ENCODE measurements at regions not wholly inside any gene's neighbourhood (a gene's known extent, or its start where the extent isn't known, plus 50 kb on each side); places are given as distances from the start of the nearest gene placed in this dataset.
"Not testable (repeated sequence)": the region's sequence is repeated elsewhere in the genome, so short reads cannot be mapped to it uniquely, and the experiment has no call there.

GRCh38 chr10:84715911-84716310, 387.5 kb downstream of the CCSER2 start:
- no peaks in the 10 kb centered on the region for H3K9me3 ChIP-seq (ENCODE audit: control insufficient read depth, insufficient read depth, low read length)
- H3K27me3 ChIP-seq (ENCODE audit: control insufficient read depth, insufficient read depth, low read length), result no peaks in the 10 kb centered on the region
- no peaks in the 10 kb centered on the region for H3K4me1 ChIP-seq (ENCODE audit: control insufficient read depth, insufficient read depth, low read length)
- no peak overlapping the region for H3K9ac ChIP-seq (ENCODE audit: low read depth, low read length)
- H3K4me3 ChIP-seq (ENCODE audit: low read depth, low read length), result no peak overlapping the region
- no peaks in the 10 kb centered on the region for H3K36me3 ChIP-seq (ENCODE audit: control insufficient read depth, insufficient read depth, low read length)

GRCh38 chr10:84718877-84719616, 390.7 kb downstream of the CCSER2 start:
- H3K36me3 ChIP-seq (ENCODE audit: control insufficient read depth, insufficient read depth, low read length), result no peaks in the 10 kb centered on the region
- no peaks in the 10 kb centered on the region for H3K4me1 ChIP-seq (ENCODE audit: control insufficient read depth, insufficient read depth, low read length)
- H3K4me3 ChIP-seq (ENCODE audit: low read depth, low read length), result no peak overlapping the region
- no peaks in the 10 kb centered on the region for H3K9me3 ChIP-seq (ENCODE audit: control insufficient read depth, insufficient read depth, low read length)
- no peaks in the 10 kb centered on the region for H3K27me3 ChIP-seq (ENCODE audit: control insufficient read depth, insufficient read depth, low read length)
- H3K9ac ChIP-seq (ENCODE audit: low read depth, low read length), result no peak overlapping the region

GRCh38 chr10:84719687-84720086, 391.3 kb downstream of the CCSER2 start:
- Histone ChIP-seq H3K4me1 (ENCODE audit: control insufficient read depth, insufficient read depth, low read length) (no peaks in the 10 kb centered on the region), H3K9me3 (ENCODE audit: control insufficient read depth, insufficient read depth, low read length) (no peaks in the 10 kb centered on the region), H3K9ac (ENCODE audit: low read depth, low read length) (no peak overlapping the region), H3K27me3 (ENCODE audit: control insufficient read depth, insufficient read depth, low read length) (no peaks in the 10 kb centered on the region), H3K4me3 (ENCODE audit: low read depth, low read length) (no peak overlapping the region), H3K36me3 (ENCODE audit: control insufficient read depth, insufficient read depth, low read length) (no peaks in the 10 kb centered on the region)

- Histone ChIP-seq H3K9me3 (ENCODE audit: control insufficient read depth, insufficient read depth, low read length) (no peaks in the 10 kb centered on the region), H3K4me3 (ENCODE audit: low read depth, low read length) (no peak overlapping the region), H3K27me3 (ENCODE audit: control insufficient read depth, insufficient read depth, low read length) (no peaks in the 10 kb centered on the region), H3K9ac (ENCODE audit: low read depth, low read length) (no peak overlapping the region), H3K4me1 (ENCODE audit: control insufficient read depth, insufficient read depth, low read length) (no peaks in the 10 kb centered on the region), H3K36me3 (ENCODE audit: control insufficient read depth, insufficient read depth, low read length) (no peaks in the 10 kb centered on the region)
Observed at GRCh38 chr10:84727398-84727797, 399.0 kb downstream of the CCSER2 start.

- not testable (repeated sequence) for H3K4me1 ChIP-seq (ENCODE audit: control insufficient read depth, insufficient read depth, low read length); H3K9ac ChIP-seq (ENCODE audit: low read depth, low read length); H3K4me3 ChIP-seq (ENCODE audit: low read depth, low read length); H3K36me3 ChIP-seq (ENCODE audit: control insufficient read depth, insufficient read depth, low read length); H3K9me3 ChIP-seq (ENCODE audit: control insufficient read depth, insufficient read depth, low read length); H3K27me3 ChIP-seq (ENCODE audit: control insufficient read depth, insufficient read depth, low read length)
Observed at GRCh38 chr10:84739126-84739525, 410.7 kb downstream of the CCSER2 start.

GRCh38 chr10:84739641-84740040, 411.3 kb downstream of the CCSER2 start:
- no peak overlapping the region for H3K9ac ChIP-seq (ENCODE audit: low read depth, low read length)
- no peaks in the 10 kb centered on the region for H3K9me3 ChIP-seq (ENCODE audit: control insufficient read depth, insufficient read depth, low read length)
- H3K27me3 ChIP-seq (ENCODE audit: control insufficient read depth, insufficient read depth, low read length), result no peaks in the 10 kb centered on the region
- H3K4me3 ChIP-seq (ENCODE audit: low read depth, low read length), result no peak overlapping the region
- H3K36me3 ChIP-seq (ENCODE audit: control insufficient read depth, insufficient read depth, low read length), result no peaks in the 10 kb centered on the region
- H3K4me1 ChIP-seq (ENCODE audit: control insufficient read depth, insufficient read depth, low read length), result no peaks in the 10 kb centered on the region

GRCh38 chr10:84743483-84743882, 415.1 kb downstream of the CCSER2 start:
- no peaks in the 10 kb centered on the region for H3K9me3 ChIP-seq (ENCODE audit: control insufficient read depth, insufficient read depth, low read length)
- no peaks in the 10 kb centered on the region for H3K4me1 ChIP-seq (ENCODE audit: control insufficient read depth, insufficient read depth, low read length)
- H3K9ac ChIP-seq (ENCODE audit: low read depth, low read length), result no peak overlapping the region
- H3K4me3 ChIP-seq (ENCODE audit: low read depth, low read length), result no peak overlapping the region
- H3K27me3 ChIP-seq (ENCODE audit: control insufficient read depth, insufficient read depth, low read length), result no peaks in the 10 kb centered on the region
- H3K36me3 ChIP-seq (ENCODE audit: control insufficient read depth, insufficient read depth, low read length), result no peaks in the 10 kb centered on the region

GRCh38 chr10:84755311-84755710, 426.9 kb downstream of the CCSER2 start:
- Histone ChIP-seq H3K9me3 (ENCODE audit: control insufficient read depth, insufficient read depth, low read length) (no peaks in the 10 kb centered on the region), H3K4me3 (ENCODE audit: low read depth, low read length) (no peak overlapping the region), H3K4me1 (ENCODE audit: control insufficient read depth, insufficient read depth, low read length) (no peaks in the 10 kb centered on the region), H3K9ac (ENCODE audit: low read depth, low read length) (no peak overlapping the region), H3K27me3 (ENCODE audit: control insufficient read depth, insufficient read depth, low read length) (no peaks in the 10 kb centered on the region), H3K36me3 (ENCODE audit: control insufficient read depth, insufficient read depth, low read length) (no peaks in the 10 kb centered on the region)

- H3K9me3 ChIP-seq (ENCODE audit: control insufficient read depth, insufficient read depth, low read length); H3K4me1 ChIP-seq (ENCODE audit: control insufficient read depth, insufficient read depth, low read length); H3K9ac ChIP-seq (ENCODE audit: low read depth, low read length); H3K36me3 ChIP-seq (ENCODE audit: control insufficient read depth, insufficient read depth, low read length); H3K27me3 ChIP-seq (ENCODE audit: control insufficient read depth, insufficient read depth, low read length); H3K4me3 ChIP-seq (ENCODE audit: low read depth, low read length): not testable (repeated sequence)
Observed at GRCh38 chr10:84756653-84757052, 428.3 kb downstream of the CCSER2 start.

- peak overlapping the region; percentile 4 for H3K4me3 ChIP-seq (ENCODE audit: low read depth, low read length)
Observed at GRCh38 chr10:84761994-84762614, 433.7 kb downstream of the CCSER2 start.

GRCh38 chr10:84762754-84763394, 434.5 kb downstream of the CCSER2 start:
- H3K27me3 ChIP-seq (ENCODE audit: control insufficient read depth, insufficient read depth, low read length), result no peaks in the 10 kb centered on the region
- no peak overlapping the region for H3K9ac ChIP-seq (ENCODE audit: low read depth, low read length)

More at GRCh38 chr10:84761994-84762614, 433.7 kb downstream of the CCSER2 start:
- not testable (repeated sequence) for H3K36me3 ChIP-seq (ENCODE audit: control insufficient read depth, insufficient read depth, low read length); H3K4me1 ChIP-seq (ENCODE audit: control insufficient read depth, insufficient read depth, low read length); H3K9ac ChIP-seq (ENCODE audit: low read depth, low read length); H3K27me3 ChIP-seq (ENCODE audit: control insufficient read depth, insufficient read depth, low read length); H3K9me3 ChIP-seq (ENCODE audit: control insufficient read depth, insufficient read depth, low read length)

GRCh38 chr10:84763965-84764364, 435.6 kb downstream of the CCSER2 start:
- H3K9ac ChIP-seq (ENCODE audit: low read depth, low read length), result no peak overlapping the region
- no peaks in the 10 kb centered on the region for H3K27me3 ChIP-seq (ENCODE audit: control insufficient read depth, insufficient read depth, low read length)
- H3K4me3 ChIP-seq (ENCODE audit: low read depth, low read length), result no peak overlapping the region
- H3K36me3 ChIP-seq (ENCODE audit: control insufficient read depth, insufficient read depth, low read length), result no peaks in the 10 kb centered on the region
- peaks cover 3% of the 10 kb centered on the region for H3K4me1 ChIP-seq (ENCODE audit: control insufficient read depth, insufficient read depth, low read length)
- H3K9me3 ChIP-seq (ENCODE audit: control insufficient read depth, insufficient read depth, low read length), result no peaks in the 10 kb centered on the region

More at GRCh38 chr10:84762754-84763394, 434.5 kb downstream of the CCSER2 start:
- H3K36me3 ChIP-seq (ENCODE audit: control insufficient read depth, insufficient read depth, low read length), result no peaks in the 10 kb centered on the region
- peaks cover 3% of the 10 kb centered on the region for H3K4me1 ChIP-seq (ENCODE audit: control insufficient read depth, insufficient read depth, low read length)
- peak overlapping the region; percentile 4 for H3K4me3 ChIP-seq (ENCODE audit: low read depth, low read length)
- H3K9me3 ChIP-seq (ENCODE audit: control insufficient read depth, insufficient read depth, low read length), result no peaks in the 10 kb centered on the region

All from iPS-15b (cell line).